ENCODE measurements at regions not wholly inside any gene's neighbourhood (a gene's known extent, or its start where the extent isn't known, plus 50 kb on each side); places are given as distances from the start of the nearest gene placed in this dataset.
A peak's percentile ranks its signal among the peaks of the same experiment; 100 is the strongest.

- no peak for DNase-seq (ENCODE audit: low read depth)
- TF ChIP-seq CTCF (conservative IDR thresholded peaks at IDR 0.05; ENCODE audit: low read depth, low read length), result no peak
- H3K4me3 ChIP-seq (ENCODE audit: low read depth, low read length), result no peak overlapping the region
Observed at GRCh38 chr12:91851741-91852477, 293.7 kb downstream of the BTG1 start.

DNA sequence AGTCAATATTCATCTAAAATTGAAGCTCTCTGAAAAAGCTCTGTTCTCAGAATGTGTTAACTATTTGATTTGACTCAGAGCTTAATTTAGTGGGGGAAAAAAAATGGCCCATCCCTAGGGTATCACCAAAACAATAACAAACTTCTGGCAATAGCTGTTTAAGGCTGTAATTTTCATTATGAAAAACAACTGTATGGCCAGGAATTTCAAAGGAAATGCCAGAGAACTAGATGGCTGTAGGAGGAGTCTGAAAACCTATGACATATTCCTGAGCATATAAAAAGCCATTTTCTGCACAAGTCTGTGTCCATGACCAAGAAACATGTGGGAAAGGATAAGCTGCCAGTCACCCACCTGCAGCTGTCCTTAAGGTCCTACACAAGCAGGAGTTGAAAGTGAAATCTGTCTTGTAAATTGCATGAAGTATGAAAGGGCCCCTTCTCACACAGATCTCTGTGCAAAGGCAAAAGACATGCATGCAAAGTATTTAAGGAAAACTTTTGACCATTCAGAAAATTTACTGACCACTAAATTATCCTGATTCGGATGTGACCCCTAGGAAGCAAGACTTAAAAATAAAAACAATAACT lies 299.1 kb downstream of the BTG1 start:
- TF ChIP-seq CTCF (conservative IDR thresholded peaks at IDR 0.05; ENCODE audit: low read depth, low read length), result no peak
- peak; percentile 18 for DNase-seq (ENCODE audit: low read depth)
- no peak overlapping the region for H3K4me3 ChIP-seq (ENCODE audit: low read depth, low read length)

GRCh38 chr12:91845365-91845764 lies 300.3 kb downstream of the BTG1 start:
- no peak for TF ChIP-seq CTCF (conservative IDR thresholded peaks at IDR 0.05; ENCODE audit: low read depth, low read length)
- no peak overlapping the region for H3K4me3 ChIP-seq (ENCODE audit: low read depth, low read length)
- no peak for DNase-seq (ENCODE audit: low read depth)

DNA sequence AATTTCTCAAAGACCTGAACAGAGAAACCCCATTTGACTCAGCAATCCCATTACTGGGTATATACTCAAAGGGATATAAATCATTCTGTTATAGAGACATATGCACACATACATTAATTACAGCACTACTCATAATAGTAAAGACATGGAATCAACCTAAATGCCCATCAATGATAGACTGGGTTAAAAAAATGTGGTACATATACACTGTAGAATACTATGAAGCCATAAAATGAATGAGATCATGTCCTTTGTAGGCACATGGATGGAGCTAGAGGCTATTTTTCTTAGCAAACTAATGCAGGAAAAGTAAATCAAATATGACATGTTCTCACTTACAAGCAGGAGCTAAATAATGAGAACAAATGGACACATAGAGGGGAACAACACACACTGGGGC lies 303.8 kb downstream of the BTG1 start:
- H3K4me3 ChIP-seq (ENCODE audit: low read depth, low read length), result no peak overlapping the region
- no peak for TF ChIP-seq CTCF (conservative IDR thresholded peaks at IDR 0.05; ENCODE audit: low read depth, low read length)
- DNase-seq (ENCODE audit: low read depth), result no peak

GRCh38 chr12:91836696-91837095 lies 308.9 kb downstream of the BTG1 start:
- H3K4me3 ChIP-seq (ENCODE audit: low read depth, low read length), result no peak overlapping the region
- no peak for DNase-seq (ENCODE audit: low read depth)
- no peak for TF ChIP-seq CTCF (conservative IDR thresholded peaks at IDR 0.05; ENCODE audit: low read depth, low read length)

- TF ChIP-seq CTCF (conservative IDR thresholded peaks at IDR 0.05; ENCODE audit: low read depth, low read length), result no peak
- DNase-seq (ENCODE audit: low read depth), result no peak
- H3K4me3 ChIP-seq (ENCODE audit: low read depth, low read length), result no peak overlapping the region
Observed at GRCh38 chr12:91836264-91836663, 309.4 kb downstream of the BTG1 start.

- no peak for TF ChIP-seq CTCF (conservative IDR thresholded peaks at IDR 0.05; ENCODE audit: low read depth, low read length)
- no peak for DNase-seq (ENCODE audit: low read depth)
- H3K4me3 ChIP-seq (ENCODE audit: low read depth, low read length), result no peak overlapping the region
Observed at GRCh38 chr12:91835693-91836092, 310.0 kb downstream of the BTG1 start.

All from choroid plexus epithelial cell (primary cell).